ENCODE measurements at regions not wholly inside any gene's neighbourhood (a gene's known extent, or its start where the extent isn't known, plus 50 kb on each side); places are given as distances from the start of the nearest gene placed in this dataset.

DNA sequence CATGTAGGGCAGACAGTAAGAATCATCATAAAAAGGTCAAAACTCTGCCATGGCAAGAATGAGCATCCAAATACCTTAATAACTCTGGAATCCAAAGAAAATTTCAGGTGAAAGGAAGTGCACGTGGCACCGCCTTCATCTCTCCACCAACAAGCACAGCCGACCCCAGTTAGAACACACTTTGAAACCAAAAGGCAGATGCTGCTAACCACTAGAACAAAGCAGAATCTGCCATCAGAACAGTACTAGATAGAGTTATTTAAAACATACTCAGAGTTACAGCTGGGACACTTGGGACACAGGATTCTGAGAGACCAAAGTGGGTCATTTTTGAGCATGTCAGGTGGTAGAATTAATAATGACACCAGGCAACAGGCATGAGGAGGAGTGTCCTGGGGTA is 106.7 kb upstream of the SOD1 start (continued):
- TF ChIP-seq SP4 (IDR thresholded peaks at IDR 0.05; ENCODE audit: low read length) (no peak), RAD21 (IDR thresholded peaks at IDR 0.05 in 1 of 2, conservative IDR thresholded peaks at IDR 0.05 in 1 of 2; ENCODE audit: low read depth in 2 of 2, low read length in 2 of 2) (no peak)
